H1 (cell line): ENCODE measurements at regions not wholly inside any gene's neighbourhood (a gene's known extent, or its start where the extent isn't known, plus 50 kb on each side); places are given as distances from the start of the nearest gene placed in this dataset.

ENCODE experiments used
- BRCA1 ChIP-seq: IDR thresholded peaks from 2 replicates; pipeline ENCODE4 v1.6.1; 2012; ENCODE audit warnings: low read depth, low read length, improper control_type of control experiment
- CREB1 ChIP-seq: IDR thresholded peaks from 2 replicates; pipeline ENCODE4 v1.6.1; 2012; ENCODE audit warnings: inconsistent platforms
- CTBP2 ChIP-seq: IDR thresholded peaks from 2 replicates; pipeline ENCODE4 v1.7.0; 2011; ENCODE audit warnings: borderline replicate concordance, mild to moderate bottlenecking, moderate library complexity, mixed read lengths, low read length; ENCODE audit not compliant: insufficient read depth, insufficient read length
- EGR1 ChIP-seq: IDR thresholded peaks from 2 replicates; pipeline ENCODE4 v1.6.1; 2011; ENCODE audit warnings: low read depth, low read length, borderline replicate concordance
- POLR2A ChIP-seq, 2 experiments: IDR thresholded peaks; 1 replicate in 1 of 2; 2 replicates in 1 of 2; pipeline ENCODE4 v1.6.1; 2011; ENCODE audit warnings: low read depth in 2 of 2, low read length in 2 of 2, mild to moderate bottlenecking in 2 of 2; ENCODE audit errors: control extremely low read depth in 1 of 2
- RAD21 ChIP-seq, 2 experiments: IDR thresholded peaks in 1 of 2; conservative IDR thresholded peaks in 1 of 2; 2 replicates each; pipeline ENCODE4 v1.6.1; 2011; ENCODE audit warnings: low read depth in 2 of 2, low read length in 2 of 2, improper control_type of control experiment in 1 of 2, inconsistent platforms in 1 of 2, mild to moderate bottlenecking in 1 of 2, moderate library complexity in 1 of 2
- TF ChIP-seq, protein P1 (sequence below): fragments of 300-600 bp; sonication (generic); IDR thresholded peaks from 2 replicates; pipeline ENCODE4 v1.7.1; 2012; ENCODE audit warnings: low read length, moderate library complexity, mild to moderate bottlenecking, inconsistent platforms; ENCODE audit not compliant: insufficient replicate concordance

DNA sequence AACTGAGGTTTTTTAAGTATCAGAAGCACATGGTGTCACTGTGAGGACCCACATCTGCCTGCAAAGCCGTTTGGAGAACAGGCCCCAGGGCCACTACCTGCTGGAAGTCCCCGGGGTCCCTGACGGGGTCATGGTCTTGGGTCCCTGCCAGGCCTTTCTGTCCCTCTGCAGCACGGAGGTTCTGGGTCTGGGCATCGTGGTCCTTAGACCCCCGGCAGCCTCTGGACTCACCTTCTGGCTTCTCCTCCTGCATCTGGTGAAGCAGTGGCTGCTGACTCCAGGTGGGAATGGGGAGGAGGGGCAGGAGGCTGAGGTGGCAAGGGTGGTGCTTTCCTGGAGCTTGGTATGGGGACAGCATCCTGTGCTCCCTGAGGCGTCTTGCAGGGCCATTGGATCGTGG is 198.6 kb downstream of the TEX29 start (continued):
- TF ChIP-seq, protein P1, sequence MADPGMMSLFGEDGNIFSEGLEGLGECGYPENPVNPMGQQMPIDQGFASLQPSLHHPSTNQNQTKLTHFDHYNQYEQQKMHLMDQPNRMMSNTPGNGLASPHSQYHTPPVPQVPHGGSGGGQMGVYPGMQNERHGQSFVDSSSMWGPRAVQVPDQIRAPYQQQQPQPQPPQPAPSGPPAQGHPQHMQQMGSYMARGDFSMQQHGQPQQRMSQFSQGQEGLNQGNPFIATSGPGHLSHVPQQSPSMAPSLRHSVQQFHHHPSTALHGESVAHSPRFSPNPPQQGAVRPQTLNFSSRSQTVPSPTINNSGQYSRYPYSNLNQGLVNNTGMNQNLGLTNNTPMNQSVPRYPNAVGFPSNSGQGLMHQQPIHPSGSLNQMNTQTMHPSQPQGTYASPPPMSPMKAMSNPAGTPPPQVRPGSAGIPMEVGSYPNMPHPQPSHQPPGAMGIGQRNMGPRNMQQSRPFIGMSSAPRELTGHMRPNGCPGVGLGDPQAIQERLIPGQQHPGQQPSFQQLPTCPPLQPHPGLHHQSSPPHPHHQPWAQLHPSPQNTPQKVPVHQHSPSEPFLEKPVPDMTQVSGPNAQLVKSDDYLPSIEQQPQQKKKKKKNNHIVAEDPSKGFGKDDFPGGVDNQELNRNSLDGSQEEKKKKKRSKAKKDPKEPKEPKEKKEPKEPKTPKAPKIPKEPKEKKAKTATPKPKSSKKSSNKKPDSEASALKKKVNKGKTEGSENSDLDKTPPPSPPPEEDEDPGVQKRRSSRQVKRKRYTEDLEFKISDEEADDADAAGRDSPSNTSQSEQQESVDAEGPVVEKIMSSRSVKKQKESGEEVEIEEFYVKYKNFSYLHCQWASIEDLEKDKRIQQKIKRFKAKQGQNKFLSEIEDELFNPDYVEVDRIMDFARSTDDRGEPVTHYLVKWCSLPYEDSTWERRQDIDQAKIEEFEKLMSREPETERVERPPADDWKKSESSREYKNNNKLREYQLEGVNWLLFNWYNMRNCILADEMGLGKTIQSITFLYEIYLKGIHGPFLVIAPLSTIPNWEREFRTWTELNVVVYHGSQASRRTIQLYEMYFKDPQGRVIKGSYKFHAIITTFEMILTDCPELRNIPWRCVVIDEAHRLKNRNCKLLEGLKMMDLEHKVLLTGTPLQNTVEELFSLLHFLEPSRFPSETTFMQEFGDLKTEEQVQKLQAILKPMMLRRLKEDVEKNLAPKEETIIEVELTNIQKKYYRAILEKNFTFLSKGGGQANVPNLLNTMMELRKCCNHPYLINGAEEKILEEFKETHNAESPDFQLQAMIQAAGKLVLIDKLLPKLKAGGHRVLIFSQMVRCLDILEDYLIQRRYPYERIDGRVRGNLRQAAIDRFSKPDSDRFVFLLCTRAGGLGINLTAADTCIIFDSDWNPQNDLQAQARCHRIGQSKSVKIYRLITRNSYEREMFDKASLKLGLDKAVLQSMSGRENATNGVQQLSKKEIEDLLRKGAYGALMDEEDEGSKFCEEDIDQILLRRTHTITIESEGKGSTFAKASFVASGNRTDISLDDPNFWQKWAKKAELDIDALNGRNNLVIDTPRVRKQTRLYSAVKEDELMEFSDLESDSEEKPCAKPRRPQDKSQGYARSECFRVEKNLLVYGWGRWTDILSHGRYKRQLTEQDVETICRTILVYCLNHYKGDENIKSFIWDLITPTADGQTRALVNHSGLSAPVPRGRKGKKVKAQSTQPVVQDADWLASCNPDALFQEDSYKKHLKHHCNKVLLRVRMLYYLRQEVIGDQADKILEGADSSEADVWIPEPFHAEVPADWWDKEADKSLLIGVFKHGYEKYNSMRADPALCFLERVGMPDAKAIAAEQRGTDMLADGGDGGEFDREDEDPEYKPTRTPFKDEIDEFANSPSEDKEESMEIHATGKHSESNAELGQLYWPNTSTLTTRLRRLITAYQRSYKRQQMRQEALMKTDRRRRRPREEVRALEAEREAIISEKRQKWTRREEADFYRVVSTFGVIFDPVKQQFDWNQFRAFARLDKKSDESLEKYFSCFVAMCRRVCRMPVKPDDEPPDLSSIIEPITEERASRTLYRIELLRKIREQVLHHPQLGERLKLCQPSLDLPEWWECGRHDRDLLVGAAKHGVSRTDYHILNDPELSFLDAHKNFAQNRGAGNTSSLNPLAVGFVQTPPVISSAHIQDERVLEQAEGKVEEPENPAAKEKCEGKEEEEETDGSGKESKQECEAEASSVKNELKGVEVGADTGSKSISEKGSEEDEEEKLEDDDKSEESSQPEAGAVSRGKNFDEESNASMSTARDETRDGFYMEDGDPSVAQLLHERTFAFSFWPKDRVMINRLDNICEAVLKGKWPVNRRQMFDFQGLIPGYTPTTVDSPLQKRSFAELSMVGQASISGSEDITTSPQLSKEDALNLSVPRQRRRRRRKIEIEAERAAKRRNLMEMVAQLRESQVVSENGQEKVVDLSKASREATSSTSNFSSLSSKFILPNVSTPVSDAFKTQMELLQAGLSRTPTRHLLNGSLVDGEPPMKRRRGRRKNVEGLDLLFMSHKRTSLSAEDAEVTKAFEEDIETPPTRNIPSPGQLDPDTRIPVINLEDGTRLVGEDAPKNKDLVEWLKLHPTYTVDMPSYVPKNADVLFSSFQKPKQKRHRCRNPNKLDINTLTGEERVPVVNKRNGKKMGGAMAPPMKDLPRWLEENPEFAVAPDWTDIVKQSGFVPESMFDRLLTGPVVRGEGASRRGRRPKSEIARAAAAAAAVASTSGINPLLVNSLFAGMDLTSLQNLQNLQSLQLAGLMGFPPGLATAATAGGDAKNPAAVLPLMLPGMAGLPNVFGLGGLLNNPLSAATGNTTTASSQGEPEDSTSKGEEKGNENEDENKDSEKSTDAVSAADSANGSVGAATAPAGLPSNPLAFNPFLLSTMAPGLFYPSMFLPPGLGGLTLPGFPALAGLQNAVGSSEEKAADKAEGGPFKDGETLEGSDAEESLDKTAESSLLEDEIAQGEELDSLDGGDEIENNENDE: no peak
- TF ChIP-seq CREB1 (no peak), EGR1 (no peak), RAD21 (IDR thresholded peaks at IDR 0.05 in 1 of 2, conservative IDR thresholded peaks at IDR 0.05 in 1 of 2; ENCODE audit: low read depth in 2 of 2, low read length in 2 of 2) (no peak), POLR2A (IDR thresholded peaks at IDR 0.05; ENCODE audit: control extremely low read depth in 1 of 2, low read depth in 2 of 2, low read length in 2 of 2) (no peak), BRCA1 (no peak), CTBP2 (no peak)
